H1 (cell line): ENCODE measurements at regions not wholly inside any gene's neighbourhood (a gene's known extent, or its start where the extent isn't known, plus 50 kb on each side); places are given as distances from the start of the nearest gene placed in this dataset.
A peak's percentile ranks its signal among the peaks of the same experiment; 100 is the strongest.

Source experiments
- CTCF ChIA-PET: fragments of 300-600 bp; sonication (Branson Sonifier 250); formaldehyde crosslinking; loops from one replicate; lab custom pipeline; 2021; ENCODE audit not compliant: partially characterized antibody; lab: Charles Lee
- POLR2A ChIA-PET: fragments of 300-600 bp; sonication (Branson Sonifier 250); formaldehyde crosslinking; loops from one replicate; lab custom pipeline; 2021; ENCODE audit warnings: inconsistent platforms; ENCODE audit not compliant: partially characterized antibody; lab: Charles Lee
- DNase-seq, 2 experiments: peaks; one replicate each; pipeline versions ENCODE4 v3.0.0 to v3.0.0-alpha.2; 2010 to 2022; ENCODE audit warnings: low spot score in 2 of 2, low read depth in 1 of 2, mixed read lengths in 1 of 2
- FAIRE-seq: peaks from 2 replicates; lab custom pipeline; 2011; peaks lifted over from hg19 to GRCh38; lab: Jason Lieb, UNC
- H2AFZ ChIP-seq: 2 replicates; pipeline ENCODE4 v1.8.1; 2012; ENCODE audit warnings: low read length, inconsistent platforms
- H2AK5ac ChIP-seq: 2 replicates; pipeline ENCODE4 v1.6.1; 2013; ENCODE audit warnings: low read depth, low read length
- H2BK120ac ChIP-seq: replicated peaks from 2 replicates; pipeline ENCODE3; 2013; ENCODE audit warnings: low read depth, low read length, inconsistent platforms
- H2BK12ac ChIP-seq: 2 replicates; pipeline ENCODE4 v1.6.1; 2013; ENCODE audit warnings: low read depth, low read length
- H2BK15ac ChIP-seq: 2 replicates; pipeline ENCODE4 v1.6.1; 2013; ENCODE audit warnings: low read length
- H2BK20ac ChIP-seq: 2 replicates; pipeline ENCODE4 v1.6.1; 2013; ENCODE audit warnings: low read length
- H2BK5ac ChIP-seq: 2 replicates; pipeline ENCODE4 v1.6.1; 2013; ENCODE audit warnings: low read depth, low read length
- H3K14ac ChIP-seq: 2 replicates; pipeline ENCODE4 v1.6.1; 2013; ENCODE audit warnings: inconsistent platforms; ENCODE audit not compliant: insufficient read length
- H3K18ac ChIP-seq: 2 replicates; pipeline ENCODE4 v1.6.1; 2013; ENCODE audit warnings: low read length; ENCODE audit errors: extremely low read depth
- H3K23ac ChIP-seq: 2 replicates; pipeline ENCODE4 v1.6.1; 2013; ENCODE audit warnings: inconsistent platforms; ENCODE audit not compliant: insufficient read length
- H3K23me2 ChIP-seq: 2 replicates; pipeline ENCODE4 v1.6.1; 2013; ENCODE audit warnings: low read depth, low read length
- H3K27ac ChIP-seq: 2 replicates; pipeline ENCODE4 v1.6.1; 2011; ENCODE audit warnings: low read depth, low read length, inconsistent platforms
- H3K27me3 ChIP-seq, 4 experiments: replicated peaks in 1 of 4; 1 replicate in 1 of 4; 2 replicates in 3 of 4; pipeline versions ENCODE4 v1.6.1 to v1.8.1; 2011 to 2013; ENCODE audit warnings: low read length in 3 of 4, mild to moderate bottlenecking in 3 of 4, inconsistent platforms in 2 of 4, mixed read lengths in 2 of 4, moderate library complexity in 1 of 4; ENCODE audit not compliant: control insufficient read depth in 3 of 4, insufficient read depth in 3 of 4; ENCODE audit errors: extremely low read depth in 1 of 4
- H3K36me3 ChIP-seq, 4 experiments: 2 replicates each; pipeline versions ENCODE4 v1.6.1 to v1.8.1; 2011 to 2013; ENCODE audit warnings: mild to moderate bottlenecking in 4 of 4, low read length in 3 of 4, moderate library complexity in 2 of 4, control low read depth in 1 of 4, inconsistent platforms in 1 of 4; ENCODE audit not compliant: insufficient read depth in 4 of 4, control insufficient read depth in 2 of 4
- H3K4ac ChIP-seq: replicated peaks from 2 replicates; pipeline ENCODE3; 2013; ENCODE audit warnings: low read length, low read depth, mixed read lengths, inconsistent platforms; ENCODE audit not compliant: insufficient read length
- H3K4me1 ChIP-seq, 4 experiments: replicated peaks in 1 of 4; 1 replicate in 1 of 4; 2 replicates in 3 of 4; pipeline versions ENCODE4 v1.6.1 to v1.8.1; 2011 to 2013; ENCODE audit warnings: low read length in 3 of 4, inconsistent platforms in 2 of 4, mixed read lengths in 1 of 4; ENCODE audit not compliant: insufficient read depth in 4 of 4, control insufficient read depth in 3 of 4
- H3K4me2 ChIP-seq, 2 experiments: 2 replicates each; pipeline versions ENCODE4 v1.6.1 to v1.8.1; 2011 to 2013; ENCODE audit warnings: low read depth in 2 of 2, low read length in 2 of 2, control low read depth in 1 of 2, inconsistent platforms in 1 of 2, mild to moderate bottlenecking in 1 of 2; ENCODE audit not compliant: insufficient read depth in 1 of 2
- H3K4me3 ChIP-seq, 4 experiments: fragments of 200-600, 300-600 bp in 1 of 4; sonication (generic), shearing (Covaris generic), sonication (Bioruptor Twin) in 1 of 4; 2 replicates each; pipeline versions ENCODE4 v1.5.1 to v1.8.1; 2011 to 2016; ENCODE audit warnings: low read length in 4 of 4, low read depth in 3 of 4, control low read depth in 2 of 4, inconsistent platforms in 2 of 4, mild to moderate bottlenecking in 2 of 4, mixed read lengths in 1 of 4, moderate library complexity in 1 of 4; ENCODE audit not compliant: insufficient read depth in 2 of 4; ENCODE audit errors: extremely low read depth in 1 of 4
- H3K56ac ChIP-seq: replicated peaks from 2 replicates; pipeline ENCODE3; 2013; ENCODE audit warnings: low read depth, mild to moderate bottlenecking, mixed read lengths, low read length, inconsistent platforms; ENCODE audit not compliant: insufficient read length
- H3K79me1 ChIP-seq: 2 replicates; pipeline ENCODE4 v1.6.1; 2013; ENCODE audit warnings: low read depth, low read length, control low read depth
- H3K79me2 ChIP-seq, 2 experiments: 2 replicates each; pipeline versions ENCODE4 v1.6.1 to v1.8.1; 2012 to 2013; ENCODE audit warnings: low read length in 2 of 2, mild to moderate bottlenecking in 2 of 2, inconsistent platforms in 1 of 2; ENCODE audit not compliant: insufficient read depth in 2 of 2, control insufficient read depth in 1 of 2
- H3K9ac ChIP-seq, 4 experiments: replicated peaks in 1 of 4; 1 replicate in 1 of 4; 2 replicates in 3 of 4; pipeline versions ENCODE4 v1.6.1 to v1.8.1; 2011 to 2013; ENCODE audit warnings: low read depth in 3 of 4, low read length in 3 of 4, control low read depth in 2 of 4, mild to moderate bottlenecking in 2 of 4, moderate library complexity in 2 of 4, inconsistent platforms in 1 of 4; ENCODE audit errors: extremely low read depth in 1 of 4
- H3K9me3 ChIP-seq, 2 experiments: 2 replicates each; pipeline versions ENCODE4 v1.6.1 to v1.8.1; 2012 to 2013; ENCODE audit warnings: mild to moderate bottlenecking in 2 of 2, moderate library complexity in 2 of 2, control low read depth in 1 of 2, inconsistent platforms in 1 of 2, low read depth in 1 of 2, low read length in 1 of 2, mixed read lengths in 1 of 2; ENCODE audit not compliant: insufficient read depth in 2 of 2
- H4K20me1 ChIP-seq, 2 experiments: replicated peaks in 1 of 2; 2 replicates each; pipeline versions ENCODE3 to v1.8.1; 2011 to 2013; ENCODE audit warnings: inconsistent platforms in 2 of 2, low read length in 2 of 2, mild to moderate bottlenecking in 1 of 2; ENCODE audit not compliant: insufficient read depth in 2 of 2, control insufficient read depth in 1 of 2
- H4K5ac ChIP-seq: 2 replicates; pipeline ENCODE4 v1.6.1; 2013; ENCODE audit warnings: low read length, low read depth, mixed read lengths, inconsistent platforms; ENCODE audit not compliant: insufficient read length
- H4K8ac ChIP-seq: 2 replicates; pipeline ENCODE4 v1.8.0; 2013; ENCODE audit warnings: mild to moderate bottlenecking, moderate library complexity, low read length, inconsistent platforms; ENCODE audit not compliant: insufficient read depth; ENCODE audit errors: extremely low read depth
- H4K91ac ChIP-seq: replicated peaks from 2 replicates; pipeline ENCODE3; 2013; ENCODE audit warnings: low read length, mixed read lengths, inconsistent platforms; ENCODE audit not compliant: insufficient read length
- CBX8 ChIP-seq: fragments of 300-800, 300-1000 bp; sonication (generic); IDR thresholded peaks from 2 replicates; pipeline ENCODE4 v1.7.1; 2016; ENCODE audit warnings: low read depth, low read length, borderline replicate concordance
- CTBP2 ChIP-seq: IDR thresholded peaks from 2 replicates; pipeline ENCODE4 v1.7.0; 2011; ENCODE audit warnings: borderline replicate concordance, mild to moderate bottlenecking, moderate library complexity, mixed read lengths, low read length; ENCODE audit not compliant: insufficient read depth, insufficient read length
- CTCF ChIP-seq, 3 experiments: IDR thresholded peaks; 1 replicate in 2 of 3; 2 replicates in 1 of 3; pipeline versions ENCODE4 v1.5.1 to v1.6.1; 2011; ENCODE audit warnings: low read length in 3 of 3, mild to moderate bottlenecking in 3 of 3, inconsistent platforms in 2 of 3, low read depth in 1 of 3, moderate library complexity in 1 of 3; ENCODE audit not compliant: insufficient read depth in 1 of 3; ENCODE audit errors: control extremely low read depth in 1 of 3
- EZH2 ChIP-seq: fragments of 200-600 bp; sonication (generic); IDR thresholded peaks from 2 replicates; pipeline ENCODE4 v1.7.1; 2012; ENCODE audit warnings: low read depth, mild to moderate bottlenecking, moderate library complexity, low read length, inconsistent platforms; ENCODE audit not compliant: severe bottlenecking
- GTF2F1 ChIP-seq: IDR thresholded peaks from 2 replicates; pipeline ENCODE4 v1.6.1; 2012; ENCODE audit warnings: low read depth, low read length, improper control_type of control experiment, borderline replicate concordance
- JUN ChIP-seq: IDR thresholded peaks from 2 replicates; pipeline ENCODE4 v1.6.1; 2011; ENCODE audit warnings: low read depth, mild to moderate bottlenecking, improper control_type of control experiment, low read length
- KDM4A ChIP-seq: IDR thresholded peaks from one replicate; pipeline ENCODE4 v1.7.1; 2012; ENCODE audit warnings: low read depth, mild to moderate bottlenecking, moderate library complexity, low read length, inconsistent platforms; ENCODE audit not compliant: severe bottlenecking
- NANOG ChIP-seq: IDR thresholded peaks from 2 replicates; pipeline ENCODE4 v1.6.1; 2011; ENCODE audit warnings: low read length, low read depth, mild to moderate bottlenecking, inconsistent platforms; ENCODE audit not compliant: insufficient read depth, poor library complexity, severe bottlenecking
- RFX5 ChIP-seq: IDR thresholded peaks from 2 replicates; pipeline ENCODE4 v1.6.1; 2011; ENCODE audit warnings: low read depth, low read length, improper control_type of control experiment, borderline replicate concordance
- SP2 ChIP-seq: IDR thresholded peaks from 2 replicates; pipeline ENCODE4 v1.6.1; 2012; ENCODE audit warnings: mild to moderate bottlenecking, low read length, inconsistent platforms
- SUZ12 ChIP-seq: fragments of 200-600 bp; sonication (generic); IDR thresholded peaks from 2 replicates; pipeline ENCODE4 v1.6.1; 2012; ENCODE audit warnings: mild to moderate bottlenecking, inconsistent platforms, low read length, moderate library complexity, mixed read lengths
- WGBS, 2 experiments: shearing (Covaris generic) in 1 of 2; methylation state at CpG; one replicate each; pipeline versions ENCODE4 v1.1.6 to v1.1.7; 2013 to 2015; ENCODE audit warnings: low lambda C conversion rate in 2 of 2, mixed read lengths in 2 of 2, inconsistent platforms in 1 of 2, low coverage in 1 of 2, missing lambda C conversion rate in 1 of 2; ENCODE audit not compliant: insufficient replicate concordance in 2 of 2, insufficient coverage in 1 of 2, insufficient read length in 1 of 2; ENCODE audit errors: extremely low coverage in 1 of 2, missing lambda C conversion rate in 1 of 2; 5-methylcytosine and 5-hydroxymethylcytosine counted together

- Histone ChIP-seq H3K4ac (no peak overlapping the region), H3K27me3 (no peaks in the 10 kb centered on the region), H4K5ac (no peak overlapping the region), H2AFZ (no peak overlapping the region), H2BK12ac (no peak overlapping the region), H3K79me2 (no peaks in the 10 kb centered on the region), H3K23ac (no peak overlapping the region), H3K23me2 (no peaks in the 10 kb centered on the region), H3K4me1 (peaks cover 0 to 17% (median 14%) of the 10 kb centered on the region in 4 experiments; a peak in 4 of 7 replicates), H2BK5ac (no peak overlapping the region), H3K9ac (no peak overlapping the region), H3K14ac (no peak overlapping the region), H3K36me3 (no peaks in the 10 kb centered on the region), H3K9me3 (no peaks in the 10 kb centered on the region), H3K18ac (no peak overlapping the region; the same call in 1 of the 2 replicates), H2BK120ac (peak overlapping the region; percentile 88), H4K20me1 (no peaks in the 10 kb centered on the region), H3K4me2 (no peak overlapping the region), H3K4me3 (no peak overlapping the region), H3K27ac (no peak overlapping the region), H4K8ac (no peak overlapping the region), H2BK20ac (no peak overlapping the region), H3K56ac (no peak overlapping the region), H2AK5ac (no peak overlapping the region), H2BK15ac (no peak overlapping the region), H4K91ac (peak overlapping the region; percentile 58), H3K79me1 (no peaks in the 10 kb centered on the region)
- DNase-seq (no peak), FAIRE-seq (no peak)
- POLR2A ChIA-PET: no interaction called here
- WGBS, 2 experiments: 83% methylated on average over 5 of the region's 5 CpGs; no CpG with 5 or more reads in 1 of the 2 experiments
- CTCF ChIA-PET: no interaction called here
- TF ChIP-seq SP2: no peak
- no peak for TF ChIP-seq GTF2F1
- no peak for TF ChIP-seq KDM4A
- TF ChIP-seq RFX5: no peak
- TF ChIP-seq JUN: no peak
- no peak for TF ChIP-seq CTCF (IDR thresholded peaks at IDR 0.05; ENCODE audit: control extremely low read depth in 1 of 3, insufficient read depth in 1 of 3, low read depth in 1 of 3, low read length in 3 of 3)
- no peak for TF ChIP-seq EZH2
- no peak for TF ChIP-seq SUZ12
- no peak for TF ChIP-seq CTBP2
- no peak for TF ChIP-seq CBX8
- TF ChIP-seq NANOG: no peak
These were observed 500.1 kb downstream of the PYDC2 start for GRCh38 chr3:191961022-191961421.
